ENCODE measurements at regions not wholly inside any gene's neighbourhood (a gene's known extent, or its start where the extent isn't known, plus 50 kb on each side); places are given as distances from the start of the nearest gene placed in this dataset.

GRCh38 chr5:85893996-85894395 lies 723.7 kb upstream of the COX7C start:
- H3K27me3 ChIP-seq (ENCODE audit: control insufficient read depth in 1 of 2, insufficient read depth in 2 of 2, low read length in 2 of 2), result no peaks in the 10 kb centered on the region
- H3K79me2 ChIP-seq (ENCODE audit: insufficient read depth, low read length), result no peaks in the 10 kb centered on the region
- H4K20me1 ChIP-seq (ENCODE audit: insufficient read depth, low read length), result no peaks in the 10 kb centered on the region
- no peak overlapping the region for H2AFZ ChIP-seq (ENCODE audit: low read length)
- no peaks in the 10 kb centered on the region for H3K9me3 ChIP-seq (ENCODE audit: low read length)
- DNase-seq (ENCODE audit: low spot score), result no peak
- H3K9ac ChIP-seq (ENCODE audit: insufficient read depth, low read depth, low read length), result no peak overlapping the region
- intact Hi-C loops (cut with micrococcal nuclease; ENCODE audit: unreplicated experiment), result no loop called here
- BruUV-seq (replicated peaks), result no TSS peak
- in situ Hi-C loops (cut with HindIII; ENCODE audit: extremely low pct_ligation_motif_present, low pct_unique_long_range_greater_than_20kb), result no loop called here
- no peaks in the 10 kb centered on the region for H3K36me3 ChIP-seq (replicated peaks in 1 of 2; ENCODE audit: control insufficient read depth in 1 of 2, insufficient read depth in 2 of 2, low read length in 2 of 2)
- no peak for ATAC-seq
- CTCF ChIA-PET (ENCODE audit: low intra/inter-chr PET ratio, low total read pairs), result no interaction called here
- POLR2A ChIA-PET, result no interaction called here
- no peaks in the 10 kb centered on the region for H3K4me1 ChIP-seq (ENCODE audit: insufficient read depth, low read length)
- H3K27ac ChIP-seq (ENCODE audit: extremely low read length, insufficient read depth, low read length), result no peak overlapping the region
- H3K4me2 ChIP-seq (ENCODE audit: low read depth, low read length), result no peak overlapping the region
- WGBS (ENCODE audit: low lambda C conversion rate), result 0% methylated on average over 2 of the region's 2 CpGs
- H3K4me3 ChIP-seq (replicated peaks in 1 of 3; ENCODE audit: insufficient read depth in 1 of 3, low read depth in 2 of 3, low read length in 3 of 3), result no peak overlapping the region
- TF ChIP-seq GABPB1 (CRISPR knock-in tag; IDR thresholded peaks at IDR 0.05), result no peak
- no peak for TF ChIP-seq HHEX (CRISPR knock-in tag; IDR thresholded peaks at IDR 0.05)
- FAIRE-seq, result no peak

GRCh38 chr5:85896514-85896913 lies 721.2 kb upstream of the COX7C start:
- no TSS peak for BruUV-seq (replicated peaks)
- in situ Hi-C loops (cut with HindIII; ENCODE audit: extremely low pct_ligation_motif_present, low pct_unique_long_range_greater_than_20kb), result no loop called here
- 13% methylated on average over 4 of the region's 4 CpGs for WGBS (ENCODE audit: low lambda C conversion rate)
- TF ChIP-seq CEBPB (IDR thresholded peaks at IDR 0.05; ENCODE audit: borderline replicate concordance, low read depth, low read length) (no peak), ZNF704 (CRISPR knock-in tag; IDR thresholded peaks at IDR 0.05; ENCODE audit: borderline replicate concordance) (no peak), KAT7 (CRISPR knock-in tag; IDR thresholded peaks at IDR 0.05; ENCODE audit: borderline replicate concordance) (no peak), KLF13 (CRISPR knock-in tag; IDR thresholded peaks at IDR 0.05) (no peak)
- Histone ChIP-seq H3K27me3 (ENCODE audit: control insufficient read depth in 1 of 2, insufficient read depth in 2 of 2, low read length in 2 of 2) (no peaks in the 10 kb centered on the region), H3K4me2 (ENCODE audit: low read depth, low read length) (no peak overlapping the region), H3K4me1 (ENCODE audit: insufficient read depth, low read length) (no peaks in the 10 kb centered on the region), H2AFZ (ENCODE audit: low read length) (no peak overlapping the region), H4K20me1 (ENCODE audit: insufficient read depth, low read length) (no peaks in the 10 kb centered on the region), H3K9ac (ENCODE audit: insufficient read depth, low read depth, low read length) (no peak overlapping the region), H3K9me3 (ENCODE audit: low read length) (no peaks in the 10 kb centered on the region), H3K36me3 (replicated peaks in 1 of 2; ENCODE audit: control insufficient read depth in 1 of 2, insufficient read depth in 2 of 2, low read length in 2 of 2) (no peaks in the 10 kb centered on the region), H3K27ac (ENCODE audit: extremely low read length, insufficient read depth, low read length) (no peak overlapping the region), H3K4me3 (replicated peaks in 1 of 3; ENCODE audit: insufficient read depth in 1 of 3, low read depth in 2 of 3, low read length in 3 of 3) (no peak overlapping the region), H3K79me2 (ENCODE audit: insufficient read depth, low read length) (no peaks in the 10 kb centered on the region)
- DNase-seq (ENCODE audit: low spot score) (no peak), ATAC-seq (no peak), FAIRE-seq (no peak)
- intact Hi-C loops (cut with micrococcal nuclease; ENCODE audit: unreplicated experiment), result no loop called here
- ChIA-PET POLR2A (no interaction called here), CTCF (ENCODE audit: low intra/inter-chr PET ratio, low total read pairs) (no interaction called here)

Measured in HepG2 (cell line).